Lung microvascular endothelial cell (primary cell): ENCODE measurements at regions not wholly inside any gene's neighbourhood (a gene's known extent, or its start where the extent isn't known, plus 50 kb on each side); places are given as distances from the start of the nearest gene placed in this dataset.

ENCODE experiments used
- DNase-seq, 2 donors: peaks; one replicate each; pipeline versions ENCODE4 v3.0.0 to v3.0.0-alpha.2; 2010; ENCODE audit warnings: low read depth in 2 of 2

GRCh38 chr12:131371401-131372170 lies 339.3 kb upstream of the SFSWAP start:
- no peak for DNase-seq

- DNase-seq, result no peak
Measured at GRCh38 chr12:131372171-131372475, 338.8 kb upstream of the SFSWAP start.

GRCh38 chr12:131372706-131373195 lies 338.1 kb upstream of the SFSWAP start:
- DNase-seq, result no peak

GRCh38 chr12:131375261-131375971 lies 335.5 kb upstream of the SFSWAP start:
- no peak for DNase-seq

GRCh38 chr12:131375972-131376345 lies 334.9 kb upstream of the SFSWAP start:
- no peak for DNase-seq

GRCh38 chr12:131378176-131378842 lies 332.6 kb upstream of the SFSWAP start:
- no peak for DNase-seq

- DNase-seq, result no peak
Measured at GRCh38 chr12:131378861-131379665, 331.8 kb upstream of the SFSWAP start.

- DNase-seq, result no peak
Measured at GRCh38 chr12:131379738-131380137, 331.2 kb upstream of the SFSWAP start.

- no peak for DNase-seq
Measured at GRCh38 chr12:131380220-131380964, 330.5 kb upstream of the SFSWAP start.

- no peak for DNase-seq
Measured at GRCh38 chr12:131380965-131381705, 329.8 kb upstream of the SFSWAP start.

- no peak for DNase-seq
Measured at GRCh38 chr12:131381716-131382430, 329.0 kb upstream of the SFSWAP start.

GRCh38 chr12:131383291-131383690 lies 327.6 kb upstream of the SFSWAP start:
- DNase-seq, result no peak

GRCh38 chr12:131383741-131384543 lies 326.9 kb upstream of the SFSWAP start:
- DNase-seq, result no peak

GRCh38 chr12:131384544-131384855 lies 326.4 kb upstream of the SFSWAP start:
- DNase-seq, result no peak

- no peak for DNase-seq
Measured at GRCh38 chr12:131385313-131386166, 325.4 kb upstream of the SFSWAP start.

GRCh38 chr12:131386167-131386521 lies 324.7 kb upstream of the SFSWAP start:
- DNase-seq, result no peak

- no peak for DNase-seq
Measured at GRCh38 chr12:131386781-131387180, 324.1 kb upstream of the SFSWAP start.
